ENCODE measurements at regions not wholly inside any gene's neighbourhood (a gene's known extent, or its start where the extent isn't known, plus 50 kb on each side); places are given as distances from the start of the nearest gene placed in this dataset.

GRCh38 chrY:7468951-7469745 is 557.6 kb upstream of the AMELY start:
- Histone ChIP-seq H3K27me3 (ENCODE audit: insufficient read depth, low read depth, low read length) (no peaks in the 10 kb centered on the region), H3K9me2 (ENCODE audit: insufficient read depth, low read length) (no peaks in the 10 kb centered on the region), H3F3A (ENCODE audit: insufficient read depth, low read length, poor library complexity, severe bottlenecking) (no peaks in the 10 kb centered on the region), H4K20me1 (ENCODE audit: insufficient read depth) (no peaks in the 10 kb centered on the region), H3K27ac (ENCODE audit: low read length) (no peak overlapping the region), H3K79me2 (replicated peaks; ENCODE audit: insufficient read depth, low read length) (no peaks in the 10 kb centered on the region), H2AFZ (ENCODE audit: low read depth, low read length) (no peak overlapping the region), H3K4me2 (ENCODE audit: low read length) (no peak overlapping the region), H3K9ac (ENCODE audit: low read length) (no peak overlapping the region), H3K9me3 (ENCODE audit: low read length) (no peaks in the 10 kb centered on the region), H3K36me3 (ENCODE audit: insufficient read depth, low read length) (no peaks in the 10 kb centered on the region), H3K4me3 (ENCODE audit: low read length) (no peak overlapping the region)
- TF ChIP-seq RAD21 (conservative IDR thresholded peaks at IDR 0.05) (no peak), EP300 (conservative IDR thresholded peaks at IDR 0.05; ENCODE audit: poor library complexity, severe bottlenecking) (no peak), POLR2AphosphoS5 (IDR thresholded peaks at IDR 0.05) (no peak), EZH2 (IDR thresholded peaks at IDR 0.05; ENCODE audit: borderline replicate concordance, insufficient read depth, low read length, poor library complexity, severe bottlenecking) (no peak)

GRCh38 chrY:7467796-7468520 is 556.4 kb upstream of the AMELY start:
- Histone ChIP-seq H3F3A (ENCODE audit: insufficient read depth, low read length, poor library complexity, severe bottlenecking) (no peaks in the 10 kb centered on the region), H3K9me3 (ENCODE audit: low read length) (no peaks in the 10 kb centered on the region), H2AFZ (ENCODE audit: low read depth, low read length) (no peak overlapping the region), H3K27me3 (ENCODE audit: insufficient read depth, low read depth, low read length) (no peaks in the 10 kb centered on the region), H3K9ac (ENCODE audit: low read length) (no peak overlapping the region), H3K4me2 (ENCODE audit: low read length) (no peak overlapping the region), H3K79me2 (replicated peaks; ENCODE audit: insufficient read depth, low read length) (no peaks in the 10 kb centered on the region), H4K20me1 (ENCODE audit: insufficient read depth) (no peaks in the 10 kb centered on the region), H3K4me3 (ENCODE audit: low read length) (no peak overlapping the region), H3K36me3 (ENCODE audit: insufficient read depth, low read length) (no peaks in the 10 kb centered on the region), H3K9me2 (ENCODE audit: insufficient read depth, low read length) (no peaks in the 10 kb centered on the region), H3K27ac (ENCODE audit: low read length) (no peak overlapping the region)
- TF ChIP-seq EP300 (conservative IDR thresholded peaks at IDR 0.05; ENCODE audit: poor library complexity, severe bottlenecking) (no peak), RAD21 (conservative IDR thresholded peaks at IDR 0.05) (no peak), MXI1 (conservative IDR thresholded peaks at IDR 0.05; ENCODE audit: poor library complexity, severe bottlenecking) (no peak), REST (IDR thresholded peaks at IDR 0.05; ENCODE audit: borderline replicate concordance) (no peak), POLR2AphosphoS5 (IDR thresholded peaks at IDR 0.05) (no peak), SMC3 (conservative IDR thresholded peaks at IDR 0.05; ENCODE audit: poor library complexity) (no peak), TAF1 (IDR thresholded peaks at IDR 0.05; ENCODE audit: low read depth) (no peak)
- TF ChIP-seq, protein P1, sequence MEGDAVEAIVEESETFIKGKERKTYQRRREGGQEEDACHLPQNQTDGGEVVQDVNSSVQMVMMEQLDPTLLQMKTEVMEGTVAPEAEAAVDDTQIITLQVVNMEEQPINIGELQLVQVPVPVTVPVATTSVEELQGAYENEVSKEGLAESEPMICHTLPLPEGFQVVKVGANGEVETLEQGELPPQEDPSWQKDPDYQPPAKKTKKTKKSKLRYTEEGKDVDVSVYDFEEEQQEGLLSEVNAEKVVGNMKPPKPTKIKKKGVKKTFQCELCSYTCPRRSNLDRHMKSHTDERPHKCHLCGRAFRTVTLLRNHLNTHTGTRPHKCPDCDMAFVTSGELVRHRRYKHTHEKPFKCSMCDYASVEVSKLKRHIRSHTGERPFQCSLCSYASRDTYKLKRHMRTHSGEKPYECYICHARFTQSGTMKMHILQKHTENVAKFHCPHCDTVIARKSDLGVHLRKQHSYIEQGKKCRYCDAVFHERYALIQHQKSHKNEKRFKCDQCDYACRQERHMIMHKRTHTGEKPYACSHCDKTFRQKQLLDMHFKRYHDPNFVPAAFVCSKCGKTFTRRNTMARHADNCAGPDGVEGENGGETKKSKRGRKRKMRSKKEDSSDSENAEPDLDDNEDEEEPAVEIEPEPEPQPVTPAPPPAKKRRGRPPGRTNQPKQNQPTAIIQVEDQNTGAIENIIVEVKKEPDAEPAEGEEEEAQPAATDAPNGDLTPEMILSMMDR (IDR thresholded peaks at IDR 0.05; ENCODE audit: poor library complexity, severe bottlenecking): no peak
